ENCODE measurements at regions not wholly inside any gene's neighbourhood (a gene's known extent, or its start where the extent isn't known, plus 50 kb on each side); places are given as distances from the start of the nearest gene placed in this dataset.

DNA sequence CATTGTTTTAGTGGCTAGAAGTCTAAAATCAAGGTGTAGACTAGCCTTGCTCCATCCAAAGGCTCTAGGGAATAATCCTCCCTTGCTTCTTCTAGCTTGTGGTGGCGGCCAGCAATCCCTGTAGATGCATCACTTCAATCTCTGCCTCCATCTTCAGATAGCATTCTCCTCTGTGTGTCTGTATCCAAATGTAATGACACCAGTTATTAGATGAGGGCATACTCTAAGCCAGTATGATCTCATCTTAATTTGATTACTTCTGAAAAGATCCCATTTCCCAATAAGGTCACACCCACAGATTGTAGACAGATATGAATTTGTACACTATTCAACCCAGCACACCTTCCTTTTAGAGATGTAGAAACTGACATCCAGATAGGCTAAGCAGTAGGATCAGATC lies 334.5 kb upstream of the KCNMB2 start:
- TF ChIP-seq POLR2AphosphoS5 (IDR thresholded peaks at IDR 0.05) (no peak), POLR2A (IDR thresholded peaks at IDR 0.05) (no peak)

Data from breast epithelium (tissue), 3 donors.